ENCODE measurements at regions not wholly inside any gene's neighbourhood (a gene's known extent, or its start where the extent isn't known, plus 50 kb on each side); places are given as distances from the start of the nearest gene placed in this dataset.
"Not testable (repeated sequence)": the region's sequence is repeated elsewhere in the genome, so short reads cannot be mapped to it uniquely, and the experiment has no call there.

- DNase-seq = no peak
Measured at GRCh38 chr13:44129418-44129817, 244.2 kb upstream of the SERP2 start.

GRCh38 chr13:44131069-44131614 lies 242.5 kb upstream of the SERP2 start:
- DNase-seq = no peak

GRCh38 chr13:44132710-44133109 lies 240.9 kb upstream of the SERP2 start:
- DNase-seq = no peak

- no peak for DNase-seq
Measured at GRCh38 chr13:44133626-44134025, 240.0 kb upstream of the SERP2 start.

GRCh38 chr13:44135566-44135965 lies 238.1 kb upstream of the SERP2 start:
- DNase-seq = no peak

DNA sequence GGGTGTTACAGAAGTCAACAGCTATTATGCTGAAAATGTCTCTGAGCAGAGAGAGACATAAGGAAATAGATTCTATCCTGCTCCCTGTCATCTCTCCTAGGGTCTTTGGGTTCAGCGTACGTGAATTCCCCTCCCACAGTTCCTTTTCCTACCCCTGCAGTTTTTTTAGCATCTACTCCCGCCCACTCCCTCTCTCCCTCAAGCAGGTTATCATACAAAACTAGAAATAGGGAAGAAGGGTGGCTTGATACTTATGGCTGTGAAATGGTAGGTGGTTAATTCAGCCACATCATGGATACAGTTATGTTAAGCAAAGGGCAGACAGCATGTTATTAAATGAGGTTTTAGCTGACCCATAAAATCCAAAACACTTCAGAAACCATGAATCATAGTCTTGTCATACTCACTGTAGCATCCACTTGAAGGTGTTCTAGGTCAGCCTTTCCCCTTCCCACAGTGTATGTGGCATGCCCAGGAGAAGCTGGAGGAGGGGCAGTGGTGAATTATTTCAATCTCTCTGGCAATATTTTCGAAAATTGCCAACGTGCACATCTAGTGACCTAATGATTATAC lies 236.8 kb upstream of the SERP2 start:
- no peak for DNase-seq

GRCh38 chr13:44137466-44137865 lies 236.2 kb upstream of the SERP2 start:
- DNase-seq = no peak

DNA sequence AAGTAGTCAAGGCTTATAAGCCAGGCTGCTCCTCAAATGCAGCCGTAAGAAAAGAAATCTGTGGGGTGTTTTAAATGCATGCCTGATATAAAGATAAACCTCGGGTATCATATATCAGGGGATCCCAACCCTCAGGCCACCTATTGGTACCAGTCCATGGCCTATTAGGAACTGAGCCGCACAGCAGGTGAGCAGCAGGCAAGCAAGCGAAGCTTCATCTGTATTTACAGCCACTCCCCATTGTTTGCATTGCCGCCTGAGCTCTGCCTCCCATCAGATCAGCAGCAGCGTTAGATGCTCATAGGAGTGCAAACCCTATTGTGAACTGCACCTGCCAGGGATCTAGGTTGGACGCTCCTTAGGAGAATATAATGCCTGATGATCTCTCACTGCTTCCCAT lies 233.5 kb upstream of the SERP2 start:
- DNase-seq = no peak

DNA sequence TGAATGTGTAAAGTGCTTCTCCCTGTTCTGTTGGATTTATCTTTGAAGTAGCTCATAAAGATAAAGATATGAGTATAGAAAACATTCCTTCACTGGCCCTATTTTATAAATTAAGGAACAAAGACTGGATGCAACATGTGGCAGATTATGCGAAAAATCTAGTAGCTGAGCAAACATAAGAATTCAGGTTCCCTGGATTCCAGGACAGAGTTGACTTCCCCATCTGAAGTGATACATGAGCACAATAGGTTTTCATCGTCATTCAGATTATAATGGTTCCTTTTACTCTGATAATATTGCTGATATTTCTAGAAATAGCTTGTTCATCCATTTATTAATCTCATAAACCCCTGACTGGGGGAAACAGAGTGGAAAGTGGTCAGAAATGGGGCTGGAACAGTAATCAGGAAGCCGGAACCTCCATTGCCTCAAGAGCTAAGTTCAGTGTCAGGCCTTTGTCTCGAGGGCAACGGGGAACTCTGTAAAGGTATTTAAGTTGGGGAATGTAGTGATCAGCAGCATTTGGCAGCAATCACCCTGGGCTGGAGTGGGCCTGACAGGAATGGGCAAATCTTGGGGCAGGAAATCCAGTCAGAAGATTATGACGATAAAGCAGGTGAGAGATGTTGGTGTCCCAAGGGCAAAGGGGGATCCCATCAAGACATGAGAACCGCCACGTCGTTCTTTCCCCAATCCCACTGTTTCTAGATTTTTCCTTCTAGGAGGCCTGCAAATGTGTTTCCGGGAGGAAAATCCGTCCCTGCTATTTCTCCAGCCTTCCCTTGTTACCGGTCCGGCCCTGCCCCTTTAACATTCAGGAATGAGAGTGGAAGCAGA lies 232.5 kb upstream of the SERP2 start:
- DNase-seq = no peak

GRCh38 chr13:44141725-44142539 lies 231.7 kb upstream of the SERP2 start:
- DNase-seq = peak; percentile 89

GRCh38 chr13:44142540-44142867 lies 231.1 kb upstream of the SERP2 start:
- no peak for DNase-seq

GRCh38 chr13:44142941-44143665 lies 230.5 kb upstream of the SERP2 start:
- no peak for DNase-seq

- no peak for DNase-seq
Measured at GRCh38 chr13:44146138-44146537, 227.5 kb upstream of the SERP2 start.

GRCh38 chr13:44147233-44147632 lies 226.4 kb upstream of the SERP2 start:
- no peak for DNase-seq

DNA sequence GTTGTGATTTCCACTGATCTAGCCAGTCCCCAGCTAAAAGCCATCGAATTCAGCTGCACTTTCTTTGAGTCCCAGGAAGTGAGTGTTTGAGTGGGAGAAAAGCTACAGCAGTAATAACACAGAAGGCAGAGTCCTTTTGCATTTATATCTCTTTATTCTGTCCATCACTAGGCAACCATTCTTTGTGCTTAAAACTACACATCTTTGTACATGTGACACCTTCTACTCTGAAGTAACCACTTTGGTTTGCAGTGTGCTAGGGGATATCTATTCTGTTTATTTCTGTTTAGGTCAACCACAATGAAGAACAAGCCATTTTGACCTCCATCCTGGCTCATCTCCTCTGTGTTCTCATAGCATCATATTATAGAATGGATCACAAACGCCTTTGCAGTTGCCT lies 226.0 kb upstream of the SERP2 start:
- DNase-seq = no peak

DNA sequence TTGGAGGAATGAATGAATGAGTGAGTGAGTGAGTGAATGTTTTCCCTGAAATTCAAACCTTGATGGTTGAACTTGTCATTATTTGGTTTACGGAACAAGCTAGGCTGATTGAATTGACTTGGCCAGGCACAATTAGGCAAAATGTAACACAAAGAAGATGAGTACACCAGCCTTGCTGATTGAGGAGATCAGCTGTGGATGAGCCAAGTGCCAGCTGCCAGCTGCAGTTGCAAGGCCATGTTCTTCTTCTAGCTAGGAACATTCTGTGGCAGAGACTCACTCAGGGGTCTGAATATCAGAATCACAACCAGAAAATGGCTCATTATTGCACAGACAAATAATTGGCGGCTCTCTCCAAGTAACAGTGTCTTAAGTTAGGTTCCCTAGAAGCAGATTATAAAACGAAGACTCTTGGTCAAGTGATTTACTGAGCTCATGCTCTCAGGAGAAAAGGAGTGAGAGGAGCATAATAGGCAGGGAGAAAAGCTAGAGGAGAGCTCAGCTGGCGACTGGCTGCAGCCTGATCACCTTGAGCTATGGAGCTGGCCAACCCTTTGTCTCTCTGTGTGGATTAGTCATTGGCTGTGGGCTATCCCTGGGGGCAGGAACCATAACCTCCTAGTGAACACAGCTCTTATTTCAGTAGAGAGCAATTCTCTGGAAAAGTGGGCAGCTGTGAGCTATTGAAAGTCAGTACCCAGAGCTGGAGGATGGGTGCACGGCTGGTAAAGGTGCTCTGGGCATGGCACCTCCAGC lies 225.3 kb upstream of the SERP2 start:
- DNase-seq = no peak

DNA sequence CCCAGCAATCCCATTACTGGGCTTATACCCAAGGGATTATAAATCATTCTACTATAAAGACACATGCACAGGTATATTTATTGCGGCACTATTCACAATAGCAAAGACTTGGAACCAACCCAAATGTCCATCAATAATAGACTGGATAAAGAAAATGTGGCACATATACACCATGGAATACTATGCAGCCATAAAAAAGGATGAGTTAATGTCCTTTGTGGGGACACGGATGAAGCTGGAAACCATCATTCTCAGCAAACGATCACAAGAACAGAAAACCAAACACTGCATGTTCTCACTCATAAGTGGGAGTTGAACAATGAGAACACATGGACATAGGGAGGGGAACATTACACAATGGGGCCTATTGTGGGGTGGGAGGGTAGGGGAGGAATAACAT lies 224.4 kb upstream of the SERP2 start:
- not testable (repeated sequence) for DNase-seq

DNA sequence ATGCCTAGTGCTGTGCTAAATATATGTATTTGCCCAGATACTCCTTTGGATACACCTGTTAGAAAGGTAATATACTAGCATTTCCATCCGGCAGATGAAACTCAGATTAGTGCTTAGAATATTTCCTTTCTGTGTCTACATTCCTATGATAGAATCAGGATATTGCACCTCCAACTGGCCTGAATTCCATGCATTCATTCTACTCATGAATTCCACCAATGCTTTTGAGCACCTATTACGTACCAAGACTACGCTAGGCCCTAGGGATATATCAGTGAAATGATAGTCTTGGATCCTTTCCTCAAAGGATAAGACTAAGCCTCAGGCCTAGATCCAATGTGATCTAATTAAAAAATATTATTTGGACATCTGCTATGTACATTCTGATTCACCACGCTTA lies 223.8 kb upstream of the SERP2 start:
- DNase-seq = no peak

GRCh38 chr13:44151474-44151873 lies 222.2 kb upstream of the SERP2 start:
- no peak for DNase-seq

DNA sequence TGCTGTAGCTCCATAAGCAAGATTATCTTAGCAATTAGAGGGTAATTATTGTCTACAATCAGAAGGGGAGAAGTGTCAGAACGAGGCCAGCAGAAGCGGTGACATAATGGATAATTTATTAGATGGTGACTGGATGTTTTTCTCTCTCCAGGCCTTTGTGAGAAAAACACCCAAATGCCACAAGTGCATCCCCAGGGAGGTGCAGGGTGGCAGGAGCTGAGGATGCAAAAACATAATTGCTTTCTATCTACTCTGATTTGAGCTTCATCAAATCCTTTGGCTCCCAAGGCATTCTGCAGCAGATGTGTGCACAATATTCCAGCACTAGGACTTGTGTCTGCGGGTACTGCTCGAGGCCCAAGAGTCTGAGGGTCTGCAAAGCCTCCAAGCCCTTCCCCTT lies 220.1 kb upstream of the SERP2 start:
- DNase-seq = no peak

GRCh38 chr13:44155422-44156293 lies 218.0 kb upstream of the SERP2 start:
- DNase-seq = no peak

Data from stimulated activated naive CD4-positive, alpha-beta T cell treated with Interleukin-2 at 50 U/mL for 16 hours (primary cell).